NCI-H128 (cell line): ENCODE measurements at regions not wholly inside any gene's neighbourhood (a gene's known extent, or its start where the extent isn't known, plus 50 kb on each side); places are given as distances from the start of the nearest gene placed in this dataset.
"Not testable (repeated sequence)": the region's sequence is repeated elsewhere in the genome, so short reads cannot be mapped to it uniquely, and the experiment has no call there.

ENCODE experiments used
- DNase-seq: peaks from one replicate; lab custom pipeline; 2025; ENCODE audit not compliant: unreplicated experiment; lab: John Stamatoyannopoulos, UW

GRCh38 chr7:65069476-65069875, 63.0 kb upstream of the ERV3-1 start:
- not testable (repeated sequence) for DNase-seq

GRCh38 chr7:65062566-65062965, 56.1 kb upstream of the ERV3-1 start:
- not testable (repeated sequence) for DNase-seq

GRCh38 chr7:65059247-65059646, 52.8 kb upstream of the ERV3-1 start:
- not testable (repeated sequence) for DNase-seq
